GM21786 (cell line): ENCODE measurements at regions not wholly inside any gene's neighbourhood (a gene's known extent, or its start where the extent isn't known, plus 50 kb on each side); places are given as distances from the start of the nearest gene placed in this dataset.

Experiments used
- ATAC-seq: cut with Tn5 transposase; IDR thresholded peaks from one replicate; pipeline ENCODE4 v1.9.1; 2021; ENCODE audit not compliant: unreplicated experiment

DNA sequence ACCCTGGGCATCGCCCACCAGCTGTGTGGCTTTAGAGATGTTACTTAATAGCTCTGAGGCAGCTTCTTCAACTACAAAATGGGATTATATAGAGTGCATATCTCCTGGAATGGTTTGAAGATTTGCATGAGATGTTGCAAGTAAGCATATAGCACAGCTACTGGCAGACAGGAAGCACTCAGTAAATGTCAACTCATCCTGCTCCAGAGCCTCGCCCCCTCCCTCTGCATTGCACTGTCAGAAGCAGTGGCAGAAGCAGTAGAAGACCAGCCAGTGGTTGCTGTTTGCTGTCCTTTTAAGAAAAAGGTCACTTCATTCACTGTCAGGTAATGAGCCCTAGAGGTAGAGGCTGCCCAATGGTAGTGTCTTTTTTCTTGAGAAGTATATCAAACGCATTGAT is 180.0 kb upstream of the GHITM start:
- no peak for ATAC-seq

DNA sequence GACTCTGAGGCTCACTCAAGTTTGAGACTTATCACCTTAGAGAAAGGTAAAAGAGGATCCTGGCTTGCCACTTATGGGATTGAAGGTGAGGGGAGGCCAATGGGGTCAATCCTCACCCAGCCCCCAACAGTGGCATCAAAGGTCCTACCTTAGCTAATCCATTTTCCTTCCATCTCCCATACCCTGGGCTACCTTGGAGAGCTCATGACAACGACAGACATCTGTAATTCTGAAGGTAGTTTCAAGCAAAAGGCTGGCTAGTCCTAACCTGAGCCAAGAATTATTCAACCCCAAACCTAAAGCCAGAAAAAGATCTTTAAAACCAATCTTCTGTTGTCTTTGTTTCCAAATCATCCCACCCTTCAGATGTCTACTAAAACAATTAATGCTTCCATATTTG is 179.2 kb upstream of the GHITM start:
- ATAC-seq: no peak

DNA sequence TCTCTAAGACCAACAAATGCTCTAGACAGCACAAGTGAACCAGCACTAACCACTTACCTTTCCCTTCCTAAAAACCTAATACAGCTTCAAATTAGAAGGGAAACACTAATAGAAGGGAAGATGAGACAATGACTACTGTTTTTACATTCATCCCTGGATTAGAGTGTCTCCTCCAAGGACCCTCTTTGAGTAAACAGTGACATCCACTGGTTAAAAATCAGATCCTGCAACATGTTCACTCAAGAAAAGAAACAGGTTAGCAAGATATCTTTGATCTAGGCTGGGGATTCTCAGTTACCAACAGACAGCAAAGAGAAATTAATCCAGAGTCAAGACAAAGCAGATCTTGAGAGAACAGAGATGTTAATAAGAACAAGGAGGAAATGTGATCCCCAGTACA is 177.7 kb upstream of the GHITM start:
- ATAC-seq: no peak

- ATAC-seq: no peak
Observed at GRCh38 chr10:83963446-83963845, 175.9 kb upstream of the GHITM start.

DNA sequence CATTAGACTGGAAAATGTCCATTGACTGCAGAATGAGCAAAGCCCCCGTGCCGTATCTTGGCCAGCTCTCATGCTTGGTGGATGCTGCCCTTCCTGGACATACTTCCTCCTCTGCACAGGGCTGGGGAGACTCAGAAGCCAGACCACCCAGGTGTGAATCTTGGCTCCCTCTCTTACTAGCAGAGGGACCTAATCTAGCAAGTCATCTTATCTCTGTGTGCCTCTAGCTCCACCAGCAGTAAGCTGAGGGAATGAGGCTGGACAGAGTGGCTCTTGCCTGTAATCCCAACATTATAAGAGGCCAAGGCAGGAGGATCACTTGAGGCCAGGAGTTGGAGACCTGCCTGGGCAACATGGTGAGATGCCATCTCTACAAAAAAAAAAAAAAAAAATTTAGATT is 173.8 kb upstream of the GHITM start:
- no peak for ATAC-seq

GRCh38 chr10:83968052-83968451 is 171.3 kb upstream of the GHITM start:
- ATAC-seq: no peak

DNA sequence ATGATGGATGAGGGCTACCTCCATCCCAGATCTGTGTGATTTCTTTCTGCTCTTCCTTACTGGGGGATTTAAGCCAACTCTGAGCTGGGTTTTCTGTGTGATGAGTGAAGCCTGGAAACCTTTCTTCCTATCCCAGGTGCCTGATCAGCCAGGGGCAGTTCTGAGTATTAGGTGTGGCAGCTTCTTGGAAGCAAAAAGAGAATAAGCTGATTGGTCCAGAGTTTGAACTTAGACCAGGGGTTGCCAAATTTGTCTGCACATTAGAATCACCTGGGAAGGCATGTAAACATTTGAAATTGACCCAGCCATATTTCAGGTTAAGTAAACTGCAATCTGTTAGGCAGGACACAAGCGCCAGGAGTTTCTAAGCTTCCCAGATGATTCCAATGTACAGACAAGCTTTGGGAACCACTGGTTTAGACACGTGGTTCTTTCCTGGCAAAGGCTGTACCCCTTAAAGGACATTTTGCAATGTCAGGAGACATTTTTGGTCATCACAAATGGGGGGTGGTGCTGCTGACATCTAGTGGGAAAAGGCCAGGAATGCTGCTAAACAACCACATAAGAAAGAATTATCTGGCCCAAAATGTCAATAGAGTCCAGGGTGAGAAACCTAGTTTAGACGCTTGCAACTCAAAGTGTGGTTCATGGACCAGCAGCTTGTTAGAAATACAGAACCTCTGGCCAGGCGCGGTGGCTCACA is 160.5 kb upstream of the GHITM start:
- no peak for ATAC-seq

- no peak for ATAC-seq
Observed at GRCh38 chr10:83982812-83983211, 156.5 kb upstream of the GHITM start.

DNA sequence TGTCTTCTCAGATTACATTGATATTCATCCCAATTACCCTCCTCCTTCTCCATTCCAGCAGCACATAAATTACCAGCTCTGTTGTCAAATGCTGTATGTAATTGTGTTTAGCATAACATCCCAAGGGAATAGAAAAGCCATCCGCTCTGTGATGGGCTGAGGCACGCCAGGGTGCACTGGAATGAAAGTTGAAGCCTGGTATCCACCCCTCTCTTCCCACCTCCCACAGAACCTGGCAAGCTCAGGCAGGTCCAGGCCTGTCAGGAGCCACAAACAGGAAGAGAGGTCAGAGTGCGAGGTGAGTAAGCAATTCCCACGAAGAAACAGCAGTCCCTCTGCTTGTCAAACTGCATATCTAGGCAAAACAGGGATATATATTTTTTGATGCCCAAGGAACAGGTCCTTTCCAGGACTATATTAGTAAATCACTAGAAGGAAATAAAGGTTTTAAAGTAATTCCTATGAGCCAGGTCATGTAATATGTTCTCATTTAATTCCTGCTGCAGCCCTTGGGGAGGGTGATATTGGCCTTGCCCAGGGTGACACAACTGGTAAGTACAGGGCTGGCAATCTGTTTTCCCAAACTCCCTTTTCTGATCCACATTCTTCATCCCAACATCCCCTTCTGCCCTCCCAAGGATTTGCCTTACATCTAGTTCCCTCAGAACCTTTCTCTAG is 155.6 kb upstream of the GHITM start:
- no peak for ATAC-seq

- ATAC-seq: no peak
Observed at GRCh38 chr10:83984256-83984640, 155.1 kb upstream of the GHITM start.

DNA sequence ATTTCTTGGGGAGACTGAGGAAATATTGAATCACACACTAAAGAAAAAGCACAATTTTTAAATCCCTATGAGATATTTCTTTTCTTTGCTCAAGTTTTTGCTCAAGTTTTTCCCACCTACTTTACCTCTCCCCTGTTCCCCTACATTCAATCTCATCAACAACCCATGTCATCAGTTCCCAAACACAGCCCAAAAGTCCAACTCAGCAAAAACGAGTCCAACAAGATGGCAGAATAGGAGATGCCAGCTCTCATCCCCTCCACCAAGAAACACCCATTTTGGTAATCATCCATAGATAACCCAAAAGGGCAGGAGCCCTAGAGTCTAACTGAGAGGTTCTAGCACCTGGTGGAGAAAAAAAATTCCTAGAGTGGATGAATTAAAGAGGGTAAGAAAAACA is 152.5 kb upstream of the GHITM start:
- ATAC-seq: no peak

DNA sequence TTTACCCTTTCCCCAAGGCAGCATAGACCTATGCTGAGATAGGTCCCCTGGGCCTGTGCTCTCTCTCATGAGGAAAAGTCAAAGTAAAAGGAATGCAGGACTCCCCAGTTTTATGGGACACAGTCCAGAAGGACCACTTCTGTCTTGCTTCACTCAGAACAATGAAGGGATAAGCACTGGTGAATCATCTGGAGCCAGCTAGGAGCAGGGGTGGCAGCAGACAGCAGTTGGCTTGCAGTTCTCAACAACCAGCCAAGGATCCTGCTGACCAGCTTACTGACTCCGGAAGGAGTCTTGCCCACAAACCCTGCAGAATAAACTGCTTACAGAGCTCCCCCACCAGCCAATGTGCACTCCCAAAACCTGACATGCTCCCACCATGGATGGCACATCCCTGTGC is 152.1 kb upstream of the GHITM start:
- no peak for ATAC-seq

- ATAC-seq: no peak
Observed at GRCh38 chr10:83988435-83988834, 150.9 kb upstream of the GHITM start.

GRCh38 chr10:83990126-83990525 is 149.2 kb upstream of the GHITM start:
- peak; percentile 96 for ATAC-seq

GRCh38 chr10:83991986-83992753 is 147.1 kb upstream of the GHITM start:
- no peak for ATAC-seq

- no peak for ATAC-seq
Observed at GRCh38 chr10:83994325-83994724, 145.0 kb upstream of the GHITM start.

GRCh38 chr10:83995738-83996331 is 143.5 kb upstream of the GHITM start:
- ATAC-seq: no peak

DNA sequence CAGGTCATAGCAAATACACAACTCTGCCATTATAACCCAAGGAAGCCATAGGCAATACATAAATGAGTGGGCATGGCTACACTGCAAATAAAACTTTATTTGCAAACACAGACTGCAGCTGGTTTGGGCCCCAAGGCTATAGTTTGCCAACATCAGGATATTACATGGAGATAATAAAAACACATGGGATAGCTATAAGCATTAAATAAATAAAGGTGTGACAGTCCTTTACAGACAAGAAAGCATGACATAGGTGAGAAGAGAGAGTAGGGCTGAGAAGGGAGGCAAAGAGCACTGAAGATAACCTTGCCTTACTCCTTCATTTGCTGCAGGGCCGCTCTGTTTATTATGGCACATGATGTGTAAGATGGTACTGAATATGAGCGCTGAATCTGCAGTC is 135.1 kb upstream of the GHITM start:
- ATAC-seq: no peak

- no peak for ATAC-seq
Observed at GRCh38 chr10:84005403-84005802, 133.9 kb upstream of the GHITM start.

DNA sequence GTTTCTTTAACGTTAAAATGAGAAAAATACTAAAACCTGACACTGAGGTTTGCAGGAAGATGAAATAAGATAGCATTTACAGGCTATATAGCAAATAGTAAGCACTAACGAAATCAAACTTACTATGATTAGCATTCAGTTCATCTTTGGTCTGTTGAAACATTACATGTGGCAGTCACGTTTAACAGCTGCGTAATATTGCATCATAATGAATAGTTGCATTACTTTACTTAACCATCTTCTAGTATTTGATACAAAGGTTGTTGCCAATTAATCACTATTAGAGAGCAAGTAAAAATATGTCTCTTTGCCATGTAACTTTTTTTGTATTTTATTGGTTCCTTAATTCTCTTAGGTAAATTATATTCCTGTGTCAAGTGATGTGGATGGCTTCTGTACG is 131.8 kb upstream of the GHITM start:
- no peak for ATAC-seq

- ATAC-seq: peak; percentile 64
Observed at GRCh38 chr10:84008878-84009277, 130.4 kb upstream of the GHITM start.

DNA sequence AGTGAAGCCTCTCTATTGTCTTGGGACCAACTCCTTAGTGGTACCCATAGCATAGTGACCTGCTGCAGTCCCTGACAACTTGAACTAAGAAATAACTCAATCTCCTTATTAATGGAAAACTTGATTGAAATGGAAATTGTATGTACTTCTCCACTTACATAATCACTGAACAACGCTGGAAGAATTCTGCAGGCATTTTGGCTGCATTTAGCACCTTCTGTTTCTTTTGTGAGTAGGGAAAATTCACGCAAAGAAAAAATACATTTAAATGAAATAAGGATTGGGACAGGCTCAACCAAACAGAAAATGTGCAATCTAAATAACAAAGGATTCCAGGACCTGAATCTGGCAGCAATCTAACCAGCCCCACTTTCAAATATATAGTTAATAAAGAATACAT is 126.9 kb upstream of the GHITM start:
- no peak for ATAC-seq
